ENCODE measurements at regions not wholly inside any gene's neighbourhood (a gene's known extent, or its start where the extent isn't known, plus 50 kb on each side); places are given as distances from the start of the nearest gene placed in this dataset.
A peak's percentile ranks its signal among the peaks of the same experiment; 100 is the strongest.

- no peak for DNase-seq (ENCODE audit: low read depth in 2 of 2, low spot score in 1 of 2)
These were observed 69.9 kb upstream of the WDR26 start for GRCh38 chr1:224504297-224505041.

GRCh38 chr1:224505454-224506093 lies 71.0 kb upstream of the WDR26 start:
- no peak for DNase-seq (ENCODE audit: low read depth in 2 of 2, low spot score in 1 of 2)

- DNase-seq (ENCODE audit: low read depth in 2 of 2, low spot score in 1 of 2), result no peak
These were observed 71.7 kb upstream of the WDR26 start for GRCh38 chr1:224506141-224506814.

- DNase-seq (ENCODE audit: low read depth in 2 of 2, low spot score in 1 of 2), result no peak
These were observed 73.3 kb upstream of the WDR26 start for GRCh38 chr1:224507771-224508523.

- no peak for DNase-seq (ENCODE audit: low read depth in 2 of 2, low spot score in 1 of 2)
These were observed 75.3 kb upstream of the WDR26 start for GRCh38 chr1:224509907-224510306.

GRCh38 chr1:224510880-224511645 lies 76.5 kb upstream of the WDR26 start:
- no peak for DNase-seq (ENCODE audit: low read depth in 2 of 2, low spot score in 1 of 2)

GRCh38 chr1:224512600-224513151 lies 78.1 kb upstream of the WDR26 start:
- no peak for DNase-seq (ENCODE audit: low read depth in 2 of 2, low spot score in 1 of 2)

GRCh38 chr1:224513383-224513782 lies 78.8 kb upstream of the WDR26 start:
- DNase-seq (ENCODE audit: low read depth in 2 of 2, low spot score in 1 of 2), result no peak

GRCh38 chr1:224513787-224514209 lies 79.2 kb upstream of the WDR26 start:
- peak; percentile 53 to 85 for DNase-seq (ENCODE audit: low read depth in 2 of 2, low spot score in 1 of 2)

- DNase-seq (ENCODE audit: low read depth in 2 of 2, low spot score in 1 of 2), result no peak
These were observed 82.6 kb upstream of the WDR26 start for GRCh38 chr1:224517171-224517570.

- DNase-seq (ENCODE audit: low read depth in 2 of 2, low spot score in 1 of 2), result no peak
These were observed 83.9 kb upstream of the WDR26 start for GRCh38 chr1:224518528-224518927.

- DNase-seq (ENCODE audit: low read depth in 2 of 2, low spot score in 1 of 2), result no peak
These were observed 85.3 kb upstream of the WDR26 start for GRCh38 chr1:224519874-224520273.

- no peak for DNase-seq (ENCODE audit: low read depth in 2 of 2, low spot score in 1 of 2)
These were observed 86.2 kb upstream of the WDR26 start for GRCh38 chr1:224520808-224521207.

GRCh38 chr1:224521904-224522734 lies 87.5 kb upstream of the WDR26 start:
- DNase-seq (ENCODE audit: low read depth in 2 of 2, low spot score in 1 of 2), result no peak

GRCh38 chr1:224523676-224524075 lies 89.1 kb upstream of the WDR26 start:
- no peak for DNase-seq (ENCODE audit: low read depth in 2 of 2, low spot score in 1 of 2)

GRCh38 chr1:224524679-224525078 lies 90.1 kb upstream of the WDR26 start:
- DNase-seq (ENCODE audit: low read depth in 2 of 2, low spot score in 1 of 2), result no peak

GRCh38 chr1:224525411-224526040 lies 90.6 kb upstream of the CNIH3 start:
- no peak for DNase-seq (ENCODE audit: low read depth in 2 of 2, low spot score in 1 of 2)

- DNase-seq (ENCODE audit: low read depth in 2 of 2, low spot score in 1 of 2), result no peak
These were observed 89.3 kb upstream of the CNIH3 start for GRCh38 chr1:224526771-224527170.

GRCh38 chr1:224528900-224529299 lies 87.2 kb upstream of the CNIH3 start:
- DNase-seq (ENCODE audit: low read depth in 2 of 2, low spot score in 1 of 2), result no peak

Data from stimulated activated CD8-positive, alpha-beta memory T cell treated with anti-CD3 and anti-CD28 coated beads, Interleukin-4, amount 100 ng/mL, for 4 hours (primary cell).